ENCODE measurements at regions not wholly inside any gene's neighbourhood (a gene's known extent, or its start where the extent isn't known, plus 50 kb on each side); places are given as distances from the start of the nearest gene placed in this dataset.

DNA sequence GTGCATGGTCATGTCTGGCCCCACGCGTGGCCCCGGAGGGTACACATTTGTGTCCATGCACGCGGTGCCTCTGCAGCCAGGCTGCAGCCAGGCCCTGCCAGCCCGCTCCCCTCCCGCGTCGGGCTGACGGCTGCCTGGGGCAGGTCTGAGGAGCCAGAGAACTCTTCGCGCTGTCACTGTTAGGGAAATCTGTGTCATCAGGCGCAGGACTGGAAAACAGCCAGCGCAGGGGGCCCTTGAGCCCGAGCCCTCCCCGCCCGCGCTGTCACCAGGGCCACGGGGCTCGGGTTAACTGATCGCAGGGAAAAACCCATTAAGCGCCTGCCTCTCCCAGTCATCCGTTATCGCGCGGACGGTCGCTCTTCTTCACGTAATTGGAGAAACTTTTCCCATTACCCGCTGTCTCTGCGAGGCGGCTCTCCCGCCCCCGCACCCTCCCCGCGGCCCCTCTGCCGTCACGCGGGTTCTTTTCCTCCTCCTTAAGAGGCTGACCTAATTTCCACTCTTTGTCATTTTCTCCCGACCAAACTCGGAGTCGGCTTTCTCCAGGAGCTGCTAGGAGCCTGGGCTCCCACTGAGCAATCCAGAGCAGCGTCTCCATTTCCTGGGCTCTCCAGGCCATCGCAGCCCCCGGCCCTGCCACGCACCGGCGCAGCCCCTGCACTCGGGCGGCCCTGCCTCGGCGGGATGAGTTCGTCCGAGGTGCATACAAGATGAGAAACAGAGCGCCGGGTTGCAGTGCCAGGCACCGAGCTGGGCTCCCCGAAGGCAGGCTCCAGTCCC, 57.5 kb upstream of the PRR23E start:
- TF ChIP-seq YY1 (IDR thresholded peaks at IDR 0.05; ENCODE audit: insufficient read depth, insufficient read length), result no peak
- no peak for TF ChIP-seq ZNF274 (IDR thresholded peaks at IDR 0.05; ENCODE audit: low read depth, low read length)

All from NT2/D1 (cell line).